HEK293 (cell line): ENCODE measurements at regions not wholly inside any gene's neighbourhood (a gene's known extent, or its start where the extent isn't known, plus 50 kb on each side); places are given as distances from the start of the nearest gene placed in this dataset.
"Not testable (repeated sequence)": the region's sequence is repeated elsewhere in the genome, so short reads cannot be mapped to it uniquely, and the experiment has no call there.

Experiments
- CTCF ChIA-PET: fragments of 350-600 bp; formaldehyde crosslinking; extraction: SDS; loops from one replicate; lab custom pipeline; 2021; ENCODE audit warnings: antibody characterized with exemption; lab: Yijun Ruan, JAX
- POLR2A ChIA-PET: fragments of 300-600 bp; formaldehyde crosslinking; extraction: SDS; loops from one replicate; lab custom pipeline; 2020; ENCODE audit warnings: antibody characterized with exemption, inconsistent platforms; lab: Yijun Ruan, JAX
- H3K27ac ChIP-seq: fragments of 200-500 bp; sonication (Bioruptor generic); 2 replicates; pipeline ENCODE4 v1.5.1; 2014; ENCODE audit warnings: low read depth, low read length, control low read depth, inconsistent platforms; ENCODE audit errors: extremely low read depth
- H3K36me3 ChIP-seq, 2 experiments: fragments of 200-500 bp in 1 of 2; sonication (Bioruptor generic) in 1 of 2; 1 replicate in 1 of 2; 2 replicates in 1 of 2; pipeline ENCODE4 v1.5.1; 2014 to 2017; ENCODE audit warnings: inconsistent platforms in 2 of 2, low read length in 2 of 2; ENCODE audit not compliant: control insufficient read depth in 2 of 2, insufficient read depth in 1 of 2
- H3K4me1 ChIP-seq: fragments of 200-500 bp; sonication (Bioruptor generic); 2 replicates; pipeline ENCODE4 v1.5.1; 2014; ENCODE audit warnings: mild to moderate bottlenecking, low read length, inconsistent platforms; ENCODE audit not compliant: control insufficient read depth, insufficient read depth
- H3K4me3 ChIP-seq: 2 replicates; pipeline ENCODE4 v1.5.1; 2011; ENCODE audit warnings: low read depth, mild to moderate bottlenecking, control low read depth, low read length, moderate library complexity
- H3K9me3 ChIP-seq: fragments of 200-500 bp; sonication (Bioruptor generic); 2 replicates; pipeline ENCODE4 v1.5.1; 2014; ENCODE audit warnings: low read depth, low read length, inconsistent platforms; ENCODE audit not compliant: control insufficient read depth, insufficient read depth
- EGR2 ChIP-seq: fragments of 450-650 bp; formaldehyde crosslinking; IDR thresholded peaks from 2 replicates; pipeline ENCODE4 v1.5.1; 2016; ENCODE audit warnings: low read depth, missing biosample characterization, missing genetic modification characterization
- GLIS2 ChIP-seq: fragments of 450-650 bp; formaldehyde crosslinking; IDR thresholded peaks from 2 replicates; pipeline ENCODE4 v1.5.1; 2016; ENCODE audit warnings: missing biosample characterization, missing genetic modification characterization
- KLF17 ChIP-seq: fragments of 450-650 bp; formaldehyde crosslinking; IDR thresholded peaks from 2 replicates; pipeline ENCODE4 v1.5.1; 2016; ENCODE audit warnings: missing biosample characterization, missing genetic modification characterization
- KLF9 ChIP-seq: fragments of 450-650 bp; formaldehyde crosslinking; IDR thresholded peaks from 2 replicates; pipeline ENCODE4 v1.5.1; 2016; ENCODE audit warnings: missing biosample characterization, missing genetic modification characterization, low read depth
- MYNN ChIP-seq: fragments of 450-650 bp; formaldehyde crosslinking; IDR thresholded peaks from 2 replicates; pipeline ENCODE4 v1.5.1; 2016; ENCODE audit warnings: missing biosample characterization, missing genetic modification characterization, borderline replicate concordance
- YY2 ChIP-seq: fragments of 450-650 bp; formaldehyde crosslinking; IDR thresholded peaks from 2 replicates; pipeline ENCODE4 v1.5.1; 2016; ENCODE audit warnings: missing biosample characterization, missing genetic modification characterization
- ZBTB26 ChIP-seq: fragments of 450-650 bp; formaldehyde crosslinking; optimal IDR thresholded peaks from 2 replicates; pipeline ENCODE3; 2016; ENCODE audit warnings: missing biosample characterization, mild to moderate bottlenecking, missing genetic modification characterization
- ZBTB48 ChIP-seq: fragments of 450-650 bp; formaldehyde crosslinking; IDR thresholded peaks from 2 replicates; pipeline ENCODE4 v1.5.1; 2016; ENCODE audit warnings: missing biosample characterization, missing genetic modification characterization
- ZBTB6 ChIP-seq: fragments of 450-650 bp; formaldehyde crosslinking; IDR thresholded peaks from 2 replicates; pipeline ENCODE4 v1.5.1; 2017; ENCODE audit warnings: missing biosample characterization, missing genetic modification characterization
- ZNF121 ChIP-seq: fragments of 450-650 bp; formaldehyde crosslinking; IDR thresholded peaks from 2 replicates; pipeline ENCODE4 v1.5.1; 2016; ENCODE audit warnings: missing biosample characterization, missing genetic modification characterization
- ZNF169 ChIP-seq: fragments of 450-650 bp; formaldehyde crosslinking; IDR thresholded peaks from 2 replicates; pipeline ENCODE4 v1.5.1; 2016; ENCODE audit warnings: missing biosample characterization, missing genetic modification characterization
- ZNF174 ChIP-seq: fragments of 450-650 bp; formaldehyde crosslinking; IDR thresholded peaks from 2 replicates; pipeline ENCODE4 v1.5.0; 2017; ENCODE audit warnings: missing biosample characterization, mild to moderate bottlenecking, missing genetic modification characterization
- ZNF175 ChIP-seq: fragments of 450-650 bp; formaldehyde crosslinking; IDR thresholded peaks from 2 replicates; pipeline ENCODE4 v1.5.1; 2016; ENCODE audit warnings: missing biosample characterization, missing genetic modification characterization
- ZNF211 ChIP-seq: fragments of 450-650 bp; formaldehyde crosslinking; IDR thresholded peaks from 2 replicates; pipeline ENCODE4 v1.5.1; 2016; ENCODE audit warnings: low read depth, missing biosample characterization, missing genetic modification characterization
- ZNF501 ChIP-seq: fragments of 450-650 bp; formaldehyde crosslinking; IDR thresholded peaks from 2 replicates; pipeline ENCODE4 v1.5.1; 2016; ENCODE audit warnings: missing biosample characterization, missing genetic modification characterization
- ZNF561 ChIP-seq: fragments of 450-650 bp; IDR thresholded peaks from 2 replicates; pipeline ENCODE4 v1.5.1; 2018; ENCODE audit warnings: missing biosample characterization, missing genetic modification characterization, borderline replicate concordance
- ZNF585B ChIP-seq: fragments of 450-650 bp; formaldehyde crosslinking; IDR thresholded peaks from 2 replicates; pipeline ENCODE4 v1.5.1; 2016; ENCODE audit warnings: missing biosample characterization, missing genetic modification characterization
- ZNF664 ChIP-seq: fragments of 450-650 bp; formaldehyde crosslinking; IDR thresholded peaks from 2 replicates; pipeline ENCODE4 v1.5.1; 2016; ENCODE audit warnings: missing biosample characterization, missing genetic modification characterization
- ZNF747 ChIP-seq: fragments of 450-650 bp; formaldehyde crosslinking; IDR thresholded peaks from 2 replicates; pipeline ENCODE4 v1.5.1; 2016; ENCODE audit warnings: missing biosample characterization, missing genetic modification characterization
- TF ChIP-seq, protein P1 (sequence below): fragments of 450-650 bp; formaldehyde crosslinking; IDR thresholded peaks from 2 replicates; pipeline ENCODE4 v1.5.1; 2016; ENCODE audit warnings: missing biosample characterization, missing genetic modification characterization
- TF ChIP-seq, protein P2 (sequence below): IDR thresholded peaks from 2 replicates; pipeline ENCODE4 v1.6.1; 2011; ENCODE audit warnings: mild to moderate bottlenecking, low read depth, low read length, borderline replicate concordance

DNA sequence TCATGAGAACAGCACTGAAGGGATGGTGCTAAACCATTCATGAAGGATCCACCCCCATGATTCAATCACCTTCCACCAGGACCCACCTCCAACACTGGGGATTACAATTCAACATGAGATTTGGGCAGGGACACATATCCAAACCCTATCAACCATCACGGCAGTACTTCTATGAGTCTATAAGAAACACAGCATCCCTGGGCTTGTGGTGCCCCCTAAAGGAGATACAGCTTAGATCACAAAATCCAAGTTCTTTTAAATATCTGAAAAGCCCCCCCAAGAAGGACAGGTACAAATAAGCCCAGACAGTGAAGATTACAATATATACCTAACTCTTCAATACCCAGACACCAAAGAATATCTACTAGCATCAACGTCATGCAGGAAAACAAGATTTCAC is 233.7 kb upstream of the ADRA1B start (continued):
- TF ChIP-seq, protein P1, sequence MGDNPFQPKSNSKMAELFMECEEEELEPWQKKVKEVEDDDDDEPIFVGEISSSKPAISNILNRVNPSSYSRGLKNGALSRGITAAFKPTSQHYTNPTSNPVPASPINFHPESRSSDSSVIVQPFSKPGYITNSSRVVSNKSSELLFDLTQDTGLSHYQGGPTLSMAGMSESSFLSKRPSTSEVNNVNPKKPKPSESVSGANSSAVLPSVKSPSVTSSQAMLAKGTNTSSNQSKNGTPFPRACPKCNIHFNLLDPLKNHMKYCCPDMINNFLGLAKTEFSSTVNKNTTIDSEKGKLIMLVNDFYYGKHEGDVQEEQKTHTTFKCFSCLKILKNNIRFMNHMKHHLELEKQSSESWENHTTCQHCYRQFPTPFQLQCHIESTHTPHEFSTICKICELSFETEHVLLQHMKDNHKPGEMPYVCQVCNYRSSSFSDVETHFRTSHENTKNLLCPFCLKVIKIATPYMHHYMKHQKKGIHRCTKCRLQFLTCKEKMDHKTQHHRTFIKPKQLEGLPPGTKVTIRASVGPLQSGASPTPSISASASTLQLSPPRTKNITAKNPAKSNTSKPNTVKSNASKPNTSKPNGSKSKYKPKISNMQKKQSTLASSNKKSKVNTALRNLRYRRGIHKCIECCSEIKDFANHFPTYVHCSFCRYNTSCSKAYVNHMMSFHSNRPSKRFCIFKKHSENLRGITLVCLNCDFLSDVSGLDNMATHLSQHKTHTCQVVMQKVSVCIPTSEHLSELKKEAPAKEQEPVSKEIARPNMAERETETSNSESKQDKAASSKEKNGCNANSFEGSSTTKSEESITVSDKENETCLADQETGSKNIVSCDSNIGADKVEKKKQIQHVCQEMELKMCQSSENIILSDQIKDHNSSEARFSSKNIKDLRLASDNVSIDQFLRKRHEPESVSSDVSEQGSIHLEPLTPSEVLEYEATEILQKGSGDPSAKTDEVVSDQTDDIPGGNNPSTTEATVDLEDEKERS (tag by site-specific recombination): no peak
- TF ChIP-seq YY2 (tag by site-specific recombination) (no peak), KLF9 (no peak), ZNF121 (tag by site-specific recombination) (no peak), ZNF169 (no peak), ZBTB26 (no peak)

DNA sequence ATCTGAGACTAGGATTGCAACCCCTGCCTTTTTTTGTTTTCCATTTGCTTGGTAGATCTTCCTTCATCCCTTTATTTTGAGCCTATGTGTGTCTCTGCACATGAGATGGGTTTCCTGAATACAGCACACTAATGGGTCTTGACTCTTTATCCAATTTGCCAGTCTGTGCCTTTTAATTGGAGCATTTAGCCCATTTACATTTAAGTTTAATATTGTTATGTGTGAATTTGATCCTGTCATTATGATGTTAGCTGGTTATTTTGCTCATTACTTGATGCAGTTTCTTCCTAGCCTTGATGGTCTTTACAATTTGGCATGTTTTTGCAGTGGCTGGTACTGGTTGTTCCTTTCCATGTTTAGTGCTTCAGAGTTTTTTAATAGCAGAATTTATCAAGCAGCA is 228.4 kb upstream of the ADRA1B start:
- H3K27ac ChIP-seq, H3K4me3 ChIP-seq, H3K36me3 ChIP-seq, H3K9me3 ChIP-seq, POLR2A ChIA-PET, H3K4me1 ChIP-seq, CTCF ChIA-PET: not testable (repeated sequence)

DNA sequence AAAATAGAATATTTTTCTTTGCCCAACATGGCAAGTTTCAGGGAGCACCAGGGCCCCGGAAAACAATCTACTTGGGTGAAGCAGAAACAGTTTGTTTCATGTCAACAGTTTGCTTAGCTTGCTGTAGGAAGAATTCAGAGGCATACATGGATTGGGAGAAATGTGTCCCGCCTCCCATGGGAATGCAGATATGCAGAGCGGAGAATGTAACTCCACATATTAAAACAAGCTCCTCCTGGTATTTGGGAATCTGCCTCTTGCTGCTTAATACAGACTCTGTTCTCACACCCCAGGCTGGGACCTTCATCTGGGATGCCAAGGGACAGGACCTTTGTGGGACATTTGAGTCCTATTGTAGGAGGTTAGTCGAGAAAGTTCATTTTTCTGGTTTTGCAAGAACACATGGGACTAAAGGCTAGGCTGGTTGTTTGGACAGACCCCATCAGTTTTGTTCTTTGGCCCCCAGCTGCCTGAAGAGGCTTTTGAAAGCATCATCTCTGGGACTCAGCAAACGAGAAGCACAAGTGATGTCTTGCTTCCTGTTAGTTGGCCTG is 220.5 kb upstream of the ADRA1B start:
- no peaks in the 10 kb centered on the region for H3K36me3 ChIP-seq
- CTCF ChIA-PET: no interaction called here
- H3K9me3 ChIP-seq: no peaks in the 10 kb centered on the region
- H3K4me3 ChIP-seq: no peak overlapping the region
- H3K27ac ChIP-seq: no peak overlapping the region
- TF ChIP-seq ZNF747 (no peak), ZNF664 (tag by site-specific recombination) (no peak), GLIS2 (tag by site-specific recombination) (no peak), ZBTB6 (tag by site-specific recombination) (no peak), ZNF175 (tag by site-specific recombination) (no peak), EGR2 (tag by site-specific recombination) (no peak), ZNF585B (tag by site-specific recombination) (no peak), KLF17 (tag by site-specific recombination) (no peak), ZNF561 (tag by site-specific recombination) (no peak), MYNN (tag by site-specific recombination) (no peak), ZNF174 (no peak), ZNF501 (tag by site-specific recombination) (no peak), ZNF211 (tag by site-specific recombination) (no peak), ZBTB48 (tag by site-specific recombination) (no peak)
- TF ChIP-seq, protein P2, sequence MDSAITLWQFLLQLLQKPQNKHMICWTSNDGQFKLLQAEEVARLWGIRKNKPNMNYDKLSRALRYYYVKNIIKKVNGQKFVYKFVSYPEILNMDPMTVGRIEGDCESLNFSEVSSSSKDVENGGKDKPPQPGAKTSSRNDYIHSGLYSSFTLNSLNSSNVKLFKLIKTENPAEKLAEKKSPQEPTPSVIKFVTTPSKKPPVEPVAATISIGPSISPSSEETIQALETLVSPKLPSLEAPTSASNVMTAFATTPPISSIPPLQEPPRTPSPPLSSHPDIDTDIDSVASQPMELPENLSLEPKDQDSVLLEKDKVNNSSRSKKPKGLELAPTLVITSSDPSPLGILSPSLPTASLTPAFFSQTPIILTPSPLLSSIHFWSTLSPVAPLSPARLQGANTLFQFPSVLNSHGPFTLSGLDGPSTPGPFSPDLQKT: no peak
- POLR2A ChIA-PET: no interaction called here
- no peaks in the 10 kb centered on the region for H3K4me1 ChIP-seq
